DND-41 (cell line): ENCODE measurements at regions not wholly inside any gene's neighbourhood (a gene's known extent, or its start where the extent isn't known, plus 50 kb on each side); places are given as distances from the start of the nearest gene placed in this dataset.

ENCODE experiments used
- ATAC-seq: fragments of 200-7000 bp; cut with Tn5 transposase; 3 replicates; pipeline ENCODE4 v1.9.1; 2021; ENCODE audit warnings: low read depth; ENCODE audit not compliant: insufficient read depth
- DNase-seq: peaks from one replicate; pipeline ENCODE4 v3.0.0-alpha.2; 2020
- H2AFZ ChIP-seq: 2 replicates; pipeline ENCODE4 v1.6.0; 2012; ENCODE audit warnings: low read depth, low read length
- H3K27ac ChIP-seq: 2 replicates; pipeline ENCODE4 v1.5.1; 2012; ENCODE audit warnings: low read length, inconsistent platforms
- H3K27me3 ChIP-seq: fragments of 200-600 bp; sonication (generic); 2 replicates; pipeline ENCODE4 v1.6.0; 2012; ENCODE audit warnings: low read length, mild to moderate bottlenecking, inconsistent platforms; ENCODE audit not compliant: insufficient read depth, poor library complexity
- H3K36me3 ChIP-seq: 2 replicates; pipeline ENCODE4 v1.5.1; 2012; ENCODE audit warnings: low read length, inconsistent platforms; ENCODE audit not compliant: insufficient read depth
- H3K4me1 ChIP-seq: 2 replicates; pipeline ENCODE4 v1.5.1; 2012; ENCODE audit warnings: mild to moderate bottlenecking, low read length; ENCODE audit not compliant: insufficient read depth
- H3K4me2 ChIP-seq: 2 replicates; pipeline ENCODE4 v1.6.0; 2012; ENCODE audit warnings: mild to moderate bottlenecking, moderate library complexity, low read length, inconsistent platforms; ENCODE audit not compliant: insufficient read depth
- H3K4me3 ChIP-seq, 2 experiments: fragments of 200-600 bp in 1 of 2; shearing (Covaris generic) in 1 of 2; 2 replicates each; pipeline ENCODE4 v1.5.1; 2012 to 2016; ENCODE audit warnings: inconsistent platforms in 2 of 2, low read length in 2 of 2, mild to moderate bottlenecking in 2 of 2, low read depth in 1 of 2, moderate library complexity in 1 of 2
- H3K79me2 ChIP-seq: 2 replicates; pipeline ENCODE4 v1.6.0; 2012; ENCODE audit warnings: low read length, inconsistent platforms; ENCODE audit not compliant: insufficient read depth
- H3K9ac ChIP-seq: 2 replicates; pipeline ENCODE4 v1.6.0; 2012; ENCODE audit warnings: low read depth, mild to moderate bottlenecking, inconsistent platforms, low read length, moderate library complexity
- H3K9me3 ChIP-seq: 2 replicates; pipeline ENCODE4 v1.5.1; 2012; ENCODE audit warnings: low read length, moderate library complexity, mild to moderate bottlenecking, inconsistent platforms; ENCODE audit not compliant: insufficient read depth, severe bottlenecking
- H4K20me1 ChIP-seq: 2 replicates; pipeline ENCODE4 v1.6.0; 2012; ENCODE audit warnings: low read length; ENCODE audit not compliant: insufficient read depth
- EZH2 ChIP-seq: IDR thresholded peaks from 3 replicates; pipeline ENCODE4 v1.6.1; 2012; ENCODE audit warnings: borderline replicate concordance, low read depth, mild to moderate bottlenecking, moderate library complexity, low read length, inconsistent platforms; ENCODE audit not compliant: severe bottlenecking
- TF ChIP-seq, protein P1 (sequence below): IDR thresholded peaks from 2 replicates; pipeline ENCODE4 v1.5.1; 2012; ENCODE audit warnings: borderline replicate concordance, low read length, moderate library complexity, mild to moderate bottlenecking; ENCODE audit not compliant: poor library complexity, severe bottlenecking; ENCODE audit errors: extremely low read depth

DNA sequence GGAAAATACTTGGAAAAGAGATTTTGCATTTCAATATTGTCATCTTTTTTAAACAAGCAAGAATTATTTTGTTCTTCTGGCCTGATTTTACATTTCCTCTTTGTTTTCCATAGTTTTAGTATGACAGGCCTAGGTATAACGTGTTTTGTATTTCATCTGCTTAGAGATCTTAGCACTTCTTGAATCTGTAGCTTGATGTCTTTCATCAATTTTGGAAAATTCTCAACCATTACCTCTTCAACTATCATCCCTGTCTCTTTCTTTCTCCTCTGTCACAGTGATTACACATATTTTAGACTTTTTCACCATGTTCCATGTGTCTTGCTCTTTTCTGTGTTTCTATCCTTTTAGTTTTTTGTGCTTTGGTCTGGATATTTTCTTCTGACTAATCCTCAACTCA, 67.2 kb upstream of the PHACTR1 start:
- H3K4me1 ChIP-seq, result no peaks in the 10 kb centered on the region
- DNase-seq (no peak), ATAC-seq (no peak)
- no peaks in the 10 kb centered on the region for H3K27me3 ChIP-seq
- no peak overlapping the region for H3K4me2 ChIP-seq
- no peaks in the 10 kb centered on the region for H3K79me2 ChIP-seq
- no peak overlapping the region for H3K27ac ChIP-seq
- no peak overlapping the region for H3K9ac ChIP-seq
- no peak overlapping the region for H2AFZ ChIP-seq
- no peak for TF ChIP-seq EZH2
- TF ChIP-seq, protein P1, sequence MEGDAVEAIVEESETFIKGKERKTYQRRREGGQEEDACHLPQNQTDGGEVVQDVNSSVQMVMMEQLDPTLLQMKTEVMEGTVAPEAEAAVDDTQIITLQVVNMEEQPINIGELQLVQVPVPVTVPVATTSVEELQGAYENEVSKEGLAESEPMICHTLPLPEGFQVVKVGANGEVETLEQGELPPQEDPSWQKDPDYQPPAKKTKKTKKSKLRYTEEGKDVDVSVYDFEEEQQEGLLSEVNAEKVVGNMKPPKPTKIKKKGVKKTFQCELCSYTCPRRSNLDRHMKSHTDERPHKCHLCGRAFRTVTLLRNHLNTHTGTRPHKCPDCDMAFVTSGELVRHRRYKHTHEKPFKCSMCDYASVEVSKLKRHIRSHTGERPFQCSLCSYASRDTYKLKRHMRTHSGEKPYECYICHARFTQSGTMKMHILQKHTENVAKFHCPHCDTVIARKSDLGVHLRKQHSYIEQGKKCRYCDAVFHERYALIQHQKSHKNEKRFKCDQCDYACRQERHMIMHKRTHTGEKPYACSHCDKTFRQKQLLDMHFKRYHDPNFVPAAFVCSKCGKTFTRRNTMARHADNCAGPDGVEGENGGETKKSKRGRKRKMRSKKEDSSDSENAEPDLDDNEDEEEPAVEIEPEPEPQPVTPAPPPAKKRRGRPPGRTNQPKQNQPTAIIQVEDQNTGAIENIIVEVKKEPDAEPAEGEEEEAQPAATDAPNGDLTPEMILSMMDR, result no peak
- no peaks in the 10 kb centered on the region for H3K9me3 ChIP-seq
- H3K4me3 ChIP-seq, result no peak overlapping the region
- H4K20me1 ChIP-seq, result no peaks in the 10 kb centered on the region
- H3K36me3 ChIP-seq, result no peaks in the 10 kb centered on the region

DNA sequence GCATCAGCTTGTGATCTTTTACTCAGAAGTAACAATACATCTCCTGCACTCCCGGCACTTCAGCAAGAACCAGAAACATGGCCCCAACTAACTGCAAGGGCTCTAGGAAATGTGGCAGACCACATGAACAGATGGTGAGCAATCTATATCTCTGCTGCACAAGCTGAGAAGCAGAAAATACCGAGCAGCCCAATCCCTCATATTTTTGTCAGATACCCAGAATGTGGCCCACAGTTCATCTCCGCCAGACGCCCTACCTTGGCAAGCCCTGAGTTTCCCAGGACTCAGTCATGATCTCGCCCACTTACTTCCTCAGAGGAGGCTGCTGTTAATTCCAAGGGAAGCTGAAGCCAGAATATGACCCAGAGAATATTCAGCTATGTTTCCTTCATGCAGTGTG, 63.1 kb upstream of the PHACTR1 start:
- peaks cover 14% of the 10 kb centered on the region for H3K4me1 ChIP-seq
- H3K27me3 ChIP-seq, result no peaks in the 10 kb centered on the region
- no peak overlapping the region for H3K4me2 ChIP-seq
- no peak for ATAC-seq
- DNase-seq, result no peak
- H3K4me3 ChIP-seq, result no peak overlapping the region
- no peaks in the 10 kb centered on the region for H4K20me1 ChIP-seq
- H3K9me3 ChIP-seq, result no peaks in the 10 kb centered on the region
- no peak overlapping the region for H3K27ac ChIP-seq
- no peaks in the 10 kb centered on the region for H3K36me3 ChIP-seq
- TF ChIP-seq, protein P1, result no peak
- no peak for TF ChIP-seq EZH2
- H2AFZ ChIP-seq, result no peak overlapping the region
- H3K9ac ChIP-seq, result no peak overlapping the region
- H3K79me2 ChIP-seq, result no peaks in the 10 kb centered on the region

DNA sequence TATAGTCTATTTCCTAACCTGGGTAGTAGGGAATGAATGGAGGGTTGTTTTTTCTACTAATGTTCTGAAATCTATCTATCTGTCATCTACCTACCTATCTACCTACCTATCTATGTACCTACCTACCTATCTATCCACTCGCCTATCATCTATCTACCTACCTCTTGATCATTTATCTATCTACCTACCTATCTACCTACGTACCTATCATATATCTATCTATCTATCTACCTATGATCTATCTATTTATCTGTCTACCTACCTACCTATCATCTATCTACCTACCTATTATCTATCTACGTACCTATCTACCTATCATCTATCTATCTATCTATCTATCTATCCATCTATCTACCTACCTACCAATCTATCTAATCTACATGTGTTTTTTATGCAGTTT, 62.5 kb upstream of the PHACTR1 start:
- no peak for DNase-seq
- H3K4me1 ChIP-seq, result peaks cover 14% of the 10 kb centered on the region
- H3K79me2 ChIP-seq, result no peaks in the 10 kb centered on the region
- H3K9me3 ChIP-seq, result no peaks in the 10 kb centered on the region
- no peak overlapping the region for H3K27ac ChIP-seq
- no peaks in the 10 kb centered on the region for H3K36me3 ChIP-seq
- no peaks in the 10 kb centered on the region for H4K20me1 ChIP-seq
- H3K27me3 ChIP-seq, result no peaks in the 10 kb centered on the region
- H3K9ac ChIP-seq, result no peak overlapping the region
- TF ChIP-seq, protein P1, result no peak
- TF ChIP-seq EZH2, result no peak
- H2AFZ ChIP-seq, result no peak overlapping the region
- no peak overlapping the region for H3K4me2 ChIP-seq
- no peak overlapping the region for H3K4me3 ChIP-seq
- no peak for ATAC-seq

DNA sequence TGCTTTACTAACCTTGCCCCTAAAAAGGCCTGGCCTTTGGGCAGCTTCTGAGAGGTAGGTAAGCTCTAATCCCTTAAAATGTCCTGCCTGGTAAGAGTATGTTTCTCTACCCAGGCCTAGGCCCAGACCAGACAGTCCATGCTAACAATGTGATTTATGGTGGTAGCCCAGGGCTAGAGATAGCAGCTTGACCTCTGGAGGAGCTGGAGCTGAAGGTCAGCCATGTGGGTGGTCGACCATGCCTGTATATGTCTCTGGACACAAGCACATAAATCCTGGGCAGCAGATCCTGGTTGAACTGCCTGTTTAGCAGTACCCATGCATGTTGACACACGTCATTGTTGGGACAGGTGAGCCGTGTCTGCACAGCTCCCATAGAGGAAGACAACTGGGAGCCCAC, 62.1 kb upstream of the PHACTR1 start:
- no peak overlapping the region for H3K4me2 ChIP-seq
- H3K4me1 ChIP-seq, result peaks cover 14% of the 10 kb centered on the region
- DNase-seq (no peak), ATAC-seq (no peak)
- no peak overlapping the region for H2AFZ ChIP-seq
- H3K9me3 ChIP-seq, result no peaks in the 10 kb centered on the region
- H3K4me3 ChIP-seq, result no peak overlapping the region
- H3K79me2 ChIP-seq, result no peaks in the 10 kb centered on the region
- TF ChIP-seq, protein P1, result no peak
- no peak for TF ChIP-seq EZH2
- no peaks in the 10 kb centered on the region for H4K20me1 ChIP-seq
- no peaks in the 10 kb centered on the region for H3K36me3 ChIP-seq
- no peak overlapping the region for H3K27ac ChIP-seq
- no peak overlapping the region for H3K9ac ChIP-seq
- no peaks in the 10 kb centered on the region for H3K27me3 ChIP-seq
